ENCODE measurements at regions not wholly inside any gene's neighbourhood (a gene's known extent, or its start where the extent isn't known, plus 50 kb on each side); places are given as distances from the start of the nearest gene placed in this dataset.

- no peak overlapping the region for H2AFZ ChIP-seq (ENCODE audit: low read length)
- no peak overlapping the region for H3K23ac ChIP-seq (ENCODE audit: insufficient read length)
- CTCF ChIA-PET (ENCODE audit: partially characterized antibody): interaction anchor here (0.7 to 1.1 kb wide), 2 partner anchors 115 to 135 kb away, joined by 3 read pairs; no protein-coding TSS in a partner anchor
- H2AK5ac ChIP-seq (ENCODE audit: low read depth, low read length): no peak overlapping the region
- H3K9ac ChIP-seq (replicated peaks in 1 of 4; ENCODE audit: extremely low read depth in 1 of 4, low read depth in 3 of 4, low read length in 3 of 4): no peak overlapping the region
- no peak overlapping the region for H2BK12ac ChIP-seq (ENCODE audit: low read depth, low read length)
- no peak overlapping the region for H3K4me2 ChIP-seq (ENCODE audit: insufficient read depth in 1 of 2, low read depth in 2 of 2, low read length in 2 of 2)
- TF ChIP-seq CHD1 (IDR thresholded peaks at IDR 0.05; ENCODE audit: low read depth, low read length) (no peak), HDAC2 (IDR thresholded peaks at IDR 0.05; ENCODE audit: borderline replicate concordance in 1 of 2, low read depth in 2 of 2, low read length in 2 of 2) (no peak), YY1 (IDR thresholded peaks at IDR 0.05; ENCODE audit: low read depth, low read length) (no peak)
- DNase-seq (ENCODE audit: low read depth in 1 of 2, low spot score in 2 of 2) (no peak), FAIRE-seq (no peak)
- H3K9me3 ChIP-seq (ENCODE audit: insufficient read depth in 2 of 2, low read depth in 1 of 2, low read length in 1 of 2): no peaks in the 10 kb centered on the region
- no peaks in the 10 kb centered on the region for H3K27me3 ChIP-seq (replicated peaks in 1 of 4; ENCODE audit: control insufficient read depth in 3 of 4, extremely low read depth in 1 of 4, insufficient read depth in 3 of 4, low read length in 3 of 4)
- H3K79me1 ChIP-seq (ENCODE audit: low read depth, low read length): no peaks in the 10 kb centered on the region
- WGBS, 2 experiments (ENCODE audit: extremely low coverage in 1 of 2, insufficient coverage in 1 of 2, insufficient read length in 1 of 2, insufficient replicate concordance in 2 of 2, low coverage in 1 of 2, low lambda C conversion rate in 2 of 2, missing lambda C conversion rate in 1 of 2): 90% methylated on average over 3 of the region's 3 CpGs; no CpG with 5 or more reads in 1 of the 2 experiments
- no peak overlapping the region for H2BK20ac ChIP-seq (ENCODE audit: low read length)
- no peaks in the 10 kb centered on the region for H4K20me1 ChIP-seq (replicated peaks in 1 of 2; ENCODE audit: control insufficient read depth in 1 of 2, insufficient read depth in 2 of 2, low read length in 2 of 2)
- H4K5ac ChIP-seq (ENCODE audit: insufficient read length, low read depth, low read length): no peak overlapping the region
- no peaks in the 10 kb centered on the region for H3K23me2 ChIP-seq (ENCODE audit: low read depth, low read length)
- no peaks in the 10 kb centered on the region for H3K79me2 ChIP-seq (ENCODE audit: control insufficient read depth in 1 of 2, insufficient read depth in 2 of 2, low read length in 2 of 2)
- no peak overlapping the region for H2BK5ac ChIP-seq (ENCODE audit: low read depth, low read length)
- no peaks in the 10 kb centered on the region for H3K4me1 ChIP-seq (replicated peaks in 1 of 4; ENCODE audit: control insufficient read depth in 3 of 4, insufficient read depth in 4 of 4, low read length in 3 of 4)
- POLR2A ChIA-PET (ENCODE audit: partially characterized antibody): no interaction called here
- no peak overlapping the region for H3K27ac ChIP-seq (ENCODE audit: low read depth, low read length)
- H4K8ac ChIP-seq (ENCODE audit: extremely low read depth, insufficient read depth, low read length): no peak overlapping the region
- H3K14ac ChIP-seq (ENCODE audit: insufficient read length): no peak overlapping the region
- no peak overlapping the region for H4K91ac ChIP-seq (replicated peaks; ENCODE audit: insufficient read length, low read length)
- H3K56ac ChIP-seq (replicated peaks; ENCODE audit: insufficient read length, low read depth, low read length): no peak overlapping the region
- no peak overlapping the region for H3K18ac ChIP-seq (ENCODE audit: extremely low read depth, low read length)
- no peak overlapping the region for H2BK15ac ChIP-seq (ENCODE audit: low read length)
- no peaks in the 10 kb centered on the region for H3K36me3 ChIP-seq (ENCODE audit: control insufficient read depth in 2 of 4, insufficient read depth in 4 of 4, low read length in 3 of 4)
- no peak overlapping the region for H2BK120ac ChIP-seq (replicated peaks; ENCODE audit: low read depth, low read length)
- H3K4ac ChIP-seq (replicated peaks; ENCODE audit: insufficient read length, low read depth, low read length): no peak overlapping the region
- H3K4me3 ChIP-seq (ENCODE audit: extremely low read depth in 1 of 4, insufficient read depth in 2 of 4, low read depth in 3 of 4, low read length in 4 of 4): no peak overlapping the region
These were observed 195.2 kb upstream of the COX10 start for GRCh38 chr17:13874134-13874533.

Measured in H1 (cell line).